ENCODE measurements at regions not wholly inside any gene's neighbourhood (a gene's known extent, or its start where the extent isn't known, plus 50 kb on each side); places are given as distances from the start of the nearest gene placed in this dataset.

- TF ChIP-seq TAF1 (IDR thresholded peaks at IDR 0.05; ENCODE audit: borderline replicate concordance, low read depth, low read length), result no peak
- no peak for TF ChIP-seq POLR2A (IDR thresholded peaks at IDR 0.05; ENCODE audit: low read depth, low read length)
- TF ChIP-seq POLR2AphosphoS5 (IDR thresholded peaks at IDR 0.05; ENCODE audit: low read depth, low read length), result no peak
- no peak for DNase-seq (ENCODE audit: insufficient read length)
- no peak for FAIRE-seq
These were observed 150.1 kb upstream of the SOX5 start for GRCh38 chr12:24099576-24099975.

- TF ChIP-seq POLR2A (IDR thresholded peaks at IDR 0.05; ENCODE audit: low read depth, low read length) (no peak), TAF1 (IDR thresholded peaks at IDR 0.05; ENCODE audit: borderline replicate concordance, low read depth, low read length) (no peak), POLR2AphosphoS5 (IDR thresholded peaks at IDR 0.05; ENCODE audit: low read depth, low read length) (no peak)
- FAIRE-seq (no peak), DNase-seq (ENCODE audit: insufficient read length) (no peak)
These were observed 145.8 kb upstream of the SOX5 start for GRCh38 chr12:24095245-24095644.

GRCh38 chr12:24089510-24089890, 140.0 kb upstream of the SOX5 start:
- FAIRE-seq, result no peak
- DNase-seq (ENCODE audit: insufficient read length), result no peak
- no peak for TF ChIP-seq POLR2AphosphoS5 (IDR thresholded peaks at IDR 0.05; ENCODE audit: low read depth, low read length)
- TF ChIP-seq TAF1 (IDR thresholded peaks at IDR 0.05; ENCODE audit: borderline replicate concordance, low read depth, low read length), result no peak
- no peak for TF ChIP-seq POLR2A (IDR thresholded peaks at IDR 0.05; ENCODE audit: low read depth, low read length)

GRCh38 chr12:24088751-24089509, 139.5 kb upstream of the SOX5 start:
- no peak for TF ChIP-seq POLR2A (IDR thresholded peaks at IDR 0.05; ENCODE audit: low read depth, low read length)
- no peak for TF ChIP-seq POLR2AphosphoS5 (IDR thresholded peaks at IDR 0.05; ENCODE audit: low read depth, low read length)
- no peak for TF ChIP-seq TAF1 (IDR thresholded peaks at IDR 0.05; ENCODE audit: borderline replicate concordance, low read depth, low read length)
- DNase-seq (ENCODE audit: insufficient read length) (no peak), FAIRE-seq (no peak)

GRCh38 chr12:24087294-24087693, 137.8 kb upstream of the SOX5 start:
- no peak for DNase-seq (ENCODE audit: insufficient read length)
- no peak for TF ChIP-seq POLR2A (IDR thresholded peaks at IDR 0.05; ENCODE audit: low read depth, low read length)
- no peak for TF ChIP-seq POLR2AphosphoS5 (IDR thresholded peaks at IDR 0.05; ENCODE audit: low read depth, low read length)
- no peak for TF ChIP-seq TAF1 (IDR thresholded peaks at IDR 0.05; ENCODE audit: borderline replicate concordance, low read depth, low read length)
- FAIRE-seq, result no peak

- no peak for DNase-seq (ENCODE audit: insufficient read length)
- no peak for TF ChIP-seq TAF1 (IDR thresholded peaks at IDR 0.05; ENCODE audit: borderline replicate concordance, low read depth, low read length)
- no peak for FAIRE-seq
These were observed 135.3 kb upstream of the SOX5 start for GRCh38 chr12:24084800-24085199.

- no peak for TF ChIP-seq POLR2AphosphoS5 (IDR thresholded peaks at IDR 0.05; ENCODE audit: low read depth, low read length)
- TF ChIP-seq POLR2A (IDR thresholded peaks at IDR 0.05; ENCODE audit: low read depth, low read length), result no peak
- TF ChIP-seq TAF1 (IDR thresholded peaks at IDR 0.05; ENCODE audit: borderline replicate concordance, low read depth, low read length), result no peak
- FAIRE-seq (no peak), DNase-seq (ENCODE audit: insufficient read length) (no peak)
These were observed 134.4 kb upstream of the SOX5 start for GRCh38 chr12:24083838-24084237.

- TF ChIP-seq POLR2AphosphoS5 (IDR thresholded peaks at IDR 0.05; ENCODE audit: low read depth, low read length) (no peak), POLR2A (IDR thresholded peaks at IDR 0.05; ENCODE audit: low read depth, low read length) (no peak), TAF1 (IDR thresholded peaks at IDR 0.05; ENCODE audit: borderline replicate concordance, low read depth, low read length) (no peak)
- FAIRE-seq (no peak), DNase-seq (ENCODE audit: insufficient read length) (no peak)
These were observed 132.1 kb upstream of the SOX5 start for GRCh38 chr12:24081606-24082005.

GRCh38 chr12:24081092-24081529, 131.6 kb upstream of the SOX5 start:
- FAIRE-seq (no peak), DNase-seq (ENCODE audit: insufficient read length) (no peak)
- no peak for TF ChIP-seq TAF1 (IDR thresholded peaks at IDR 0.05; ENCODE audit: borderline replicate concordance, low read depth, low read length)
- no peak for TF ChIP-seq POLR2AphosphoS5 (IDR thresholded peaks at IDR 0.05; ENCODE audit: low read depth, low read length)
- no peak for TF ChIP-seq POLR2A (IDR thresholded peaks at IDR 0.05; ENCODE audit: low read depth, low read length)

- DNase-seq (ENCODE audit: insufficient read length) (no peak), FAIRE-seq (no peak)
- TF ChIP-seq TAF1 (IDR thresholded peaks at IDR 0.05; ENCODE audit: borderline replicate concordance, low read depth, low read length) (no peak), POLR2A (IDR thresholded peaks at IDR 0.05; ENCODE audit: low read depth, low read length) (no peak), POLR2AphosphoS5 (IDR thresholded peaks at IDR 0.05; ENCODE audit: low read depth, low read length) (no peak)
These were observed 131.0 kb upstream of the SOX5 start for GRCh38 chr12:24080465-24080864.

- no peak for FAIRE-seq
- TF ChIP-seq POLR2AphosphoS5 (IDR thresholded peaks at IDR 0.05; ENCODE audit: low read depth, low read length), result no peak
- no peak for TF ChIP-seq POLR2A (IDR thresholded peaks at IDR 0.05; ENCODE audit: low read depth, low read length)
These were observed 129.6 kb upstream of the SOX5 start for GRCh38 chr12:24079083-24079482.

GRCh38 chr12:24078318-24078765, 128.9 kb upstream of the SOX5 start:
- no peak for DNase-seq (ENCODE audit: insufficient read length)
- no peak for TF ChIP-seq POLR2AphosphoS5 (IDR thresholded peaks at IDR 0.05; ENCODE audit: low read depth, low read length)

More at GRCh38 chr12:24079083-24079482, 129.6 kb upstream of the SOX5 start:
- no peak for DNase-seq (ENCODE audit: insufficient read length)

More at GRCh38 chr12:24078318-24078765, 128.9 kb upstream of the SOX5 start:
- FAIRE-seq, result no peak

Data from GM12892 (cell line).